ENCODE measurements at regions not wholly inside any gene's neighbourhood (a gene's known extent, or its start where the extent isn't known, plus 50 kb on each side); places are given as distances from the start of the nearest gene placed in this dataset.

- TF ChIP-seq CTCF (IDR thresholded peaks at IDR 0.05) = no peak
- no peak for ATAC-seq (ENCODE audit: low FRiP score)
- no peak for DNase-seq (ENCODE audit: low spot score)
Observed at GRCh38 chr11:128182844-128183243, 404.5 kb downstream of the ETS1 start.

- TF ChIP-seq CTCF (IDR thresholded peaks at IDR 0.05) = no peak
- ATAC-seq (ENCODE audit: low FRiP score) (no peak), DNase-seq (ENCODE audit: low spot score) (no peak)
Observed at GRCh38 chr11:128181984-128182383, 405.4 kb downstream of the ETS1 start.

- DNase-seq (ENCODE audit: low spot score) (no peak), ATAC-seq (ENCODE audit: low FRiP score) (no peak)
- TF ChIP-seq CTCF (IDR thresholded peaks at IDR 0.05) = no peak
Observed at GRCh38 chr11:128181088-128181480, 406.3 kb downstream of the ETS1 start.

- no peak for DNase-seq (ENCODE audit: low spot score)
- peak; percentile 68 for ATAC-seq (ENCODE audit: low FRiP score)
- no peak for TF ChIP-seq CTCF (IDR thresholded peaks at IDR 0.05)
Observed at GRCh38 chr11:128180441-128181087, 406.8 kb downstream of the ETS1 start.

GRCh38 chr11:128179512-128179911 is 407.8 kb downstream of the ETS1 start:
- no peak for ATAC-seq (ENCODE audit: low FRiP score)
- TF ChIP-seq CTCF (IDR thresholded peaks at IDR 0.05) = no peak
- no peak for DNase-seq (ENCODE audit: low spot score)

- no peak for TF ChIP-seq CTCF (IDR thresholded peaks at IDR 0.05)
Observed at GRCh38 chr11:128179039-128179438, 408.3 kb downstream of the ETS1 start.

GRCh38 chr11:128174465-128175291 is 412.7 kb downstream of the ETS1 start:
- DNase-seq (ENCODE audit: low spot score) (no peak), ATAC-seq (ENCODE audit: low FRiP score) (no peak)
- no peak for TF ChIP-seq CTCF (IDR thresholded peaks at IDR 0.05)

More at GRCh38 chr11:128179039-128179438, 408.3 kb downstream of the ETS1 start:
- DNase-seq (ENCODE audit: low spot score) = no peak
- no peak for ATAC-seq (ENCODE audit: low FRiP score)

All from omental fat pad (tissue), 3 donors.